CD1c-positive myeloid dendritic cell (primary cell): ENCODE measurements at regions not wholly inside any gene's neighbourhood (a gene's known extent, or its start where the extent isn't known, plus 50 kb on each side); places are given as distances from the start of the nearest gene placed in this dataset.

Experiments
- DNase-seq: peaks from one replicate; pipeline ENCODE4 v3.0.0-alpha.2; 2016; ENCODE audit errors: extremely low spot score

DNA sequence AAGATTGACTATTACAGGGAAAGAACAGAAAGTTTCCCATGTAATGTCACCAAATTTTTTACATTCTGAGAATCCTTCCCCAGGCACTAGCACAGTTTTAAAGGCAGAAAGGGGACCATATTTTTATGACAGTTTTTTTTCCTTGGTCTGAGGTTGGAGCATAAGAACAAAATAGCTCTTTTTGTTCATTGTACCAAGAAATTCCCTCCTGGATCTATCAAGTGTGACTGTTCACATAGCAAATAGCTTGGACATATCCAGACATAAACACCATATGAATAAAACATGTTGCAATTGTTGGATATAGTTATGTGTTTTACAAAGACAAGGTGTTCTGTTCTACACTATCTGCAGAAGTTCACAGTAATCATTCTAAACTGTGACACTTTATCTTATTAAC, 182.4 kb upstream of the ADGRL2 start:
- DNase-seq: no peak

DNA sequence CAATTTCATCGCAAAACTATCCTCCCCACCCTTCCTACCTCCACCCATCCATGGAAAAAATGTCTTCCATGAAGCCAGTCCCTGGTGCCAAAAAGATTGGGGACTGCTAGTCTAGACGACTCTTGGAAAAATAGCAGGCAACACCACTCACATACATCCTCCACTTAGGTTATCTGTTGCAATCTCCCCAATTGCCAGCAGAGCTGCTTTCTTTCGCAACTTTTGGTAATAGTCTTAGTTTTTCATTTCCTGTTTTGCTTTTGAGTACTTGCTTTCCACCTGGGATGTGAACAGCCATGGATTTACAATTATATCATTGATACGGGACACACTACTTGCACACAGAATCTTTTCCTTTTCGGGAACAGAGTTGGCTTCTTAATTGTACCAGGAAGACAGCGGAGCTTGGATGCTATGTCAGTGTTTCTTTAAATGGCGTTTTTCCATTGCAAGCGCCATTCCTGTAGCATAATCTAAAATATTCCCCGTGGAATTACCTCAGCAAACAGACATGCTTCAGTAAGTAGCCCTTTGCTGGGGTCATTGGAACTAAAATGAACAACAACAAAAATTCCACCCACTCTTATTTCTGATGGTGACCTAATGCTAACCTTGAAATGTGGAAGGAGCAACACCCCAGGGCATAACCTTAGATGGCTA, 183.3 kb upstream of the ADGRL2 start:
- DNase-seq: no peak

DNA sequence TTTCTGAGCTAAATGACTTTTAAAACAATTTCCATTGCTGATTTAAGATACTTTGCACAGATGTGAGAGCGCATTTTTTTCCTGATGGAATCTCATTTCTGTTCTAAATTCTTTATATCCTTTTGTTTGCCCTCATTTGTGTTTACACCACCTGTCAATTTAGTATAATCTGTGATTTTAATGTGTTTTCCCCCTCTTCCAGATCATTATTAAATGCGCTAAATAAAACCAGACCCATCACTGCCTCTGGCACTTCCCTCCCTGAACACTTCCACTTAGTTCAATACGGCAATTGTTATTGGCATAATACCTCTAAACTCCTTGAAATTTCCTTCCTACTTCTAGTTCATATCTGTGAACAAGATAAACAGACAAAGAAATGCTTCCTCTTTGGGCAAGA, 186.9 kb upstream of the ADGRL2 start:
- DNase-seq: no peak

DNA sequence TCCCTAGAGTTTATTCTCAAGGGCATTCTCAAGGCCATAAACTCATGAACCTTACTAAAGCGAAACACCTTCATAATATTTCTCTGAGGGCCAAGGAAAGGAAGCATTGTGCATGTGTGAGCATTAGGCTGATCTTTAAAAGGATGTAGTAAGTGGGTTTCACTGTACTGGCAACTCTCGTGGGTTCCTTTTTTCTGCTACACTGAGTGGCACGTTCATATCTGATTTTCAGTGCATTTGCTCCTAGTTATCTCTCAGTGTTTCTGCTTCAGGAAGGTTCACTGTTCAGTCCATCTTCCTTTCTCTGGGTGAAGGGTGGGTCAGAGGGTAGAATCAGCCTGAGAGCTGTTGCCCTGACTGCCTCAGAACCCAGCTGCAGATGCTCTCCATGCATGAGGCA, 192.8 kb upstream of the ADGRL2 start:
- no peak for DNase-seq

DNA sequence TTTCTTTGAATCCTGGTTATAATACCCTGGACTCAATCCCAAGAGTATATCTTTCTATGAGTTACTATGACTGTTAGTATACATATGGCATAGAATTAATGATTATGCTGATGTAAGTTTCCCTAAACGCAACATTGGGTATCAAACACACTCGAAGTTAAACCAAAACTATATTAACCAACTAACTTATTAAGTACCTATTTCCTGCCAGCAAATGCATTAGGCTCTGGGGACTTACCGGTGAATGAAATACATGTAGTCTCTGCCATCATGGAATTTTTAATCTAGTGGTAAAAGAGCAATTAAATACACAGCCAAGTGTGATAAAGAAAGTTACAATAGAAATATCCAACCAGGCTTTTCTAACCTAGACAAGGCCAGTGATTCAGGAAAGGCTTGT, 193.6 kb upstream of the ADGRL2 start:
- DNase-seq: no peak

DNA sequence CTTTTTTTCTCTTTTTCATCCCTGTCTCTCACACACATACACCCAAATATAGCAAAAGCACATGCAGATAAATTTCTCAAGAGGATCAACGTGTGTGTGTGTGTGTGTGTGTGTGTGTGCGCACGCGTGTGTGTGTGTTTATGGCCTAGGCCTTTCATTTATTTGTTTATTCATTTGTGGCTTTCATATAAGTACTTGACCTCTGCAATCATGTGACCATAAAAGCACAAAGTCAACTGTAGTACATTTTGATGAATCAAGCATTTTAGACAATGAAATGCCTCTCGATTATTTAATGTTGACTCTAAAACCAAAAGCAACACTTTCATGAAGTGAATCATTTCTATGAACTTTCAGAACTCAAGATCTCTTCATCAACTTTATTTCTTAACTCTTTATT, 194.1 kb upstream of the ADGRL2 start:
- no peak for DNase-seq

DNA sequence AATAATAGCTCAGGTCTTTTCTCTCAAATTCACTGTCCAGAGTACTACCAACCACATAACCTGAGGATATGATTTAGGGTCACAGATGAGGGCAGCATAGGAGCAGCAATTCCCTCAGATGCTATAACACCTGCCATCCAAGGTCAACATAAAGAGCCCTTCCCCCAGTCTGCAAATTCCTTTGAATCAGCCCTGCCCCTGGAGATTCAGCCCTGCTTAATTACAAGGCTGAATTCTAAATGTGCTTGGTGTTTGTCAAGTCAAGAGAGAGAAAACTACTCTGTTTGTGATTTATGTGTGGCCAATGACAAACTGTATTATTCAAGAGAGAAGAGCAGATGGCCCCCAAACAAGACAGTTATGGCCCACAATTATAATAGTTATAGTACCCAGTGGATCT, 195.7 kb upstream of the ADGRL2 start:
- no peak for DNase-seq

DNA sequence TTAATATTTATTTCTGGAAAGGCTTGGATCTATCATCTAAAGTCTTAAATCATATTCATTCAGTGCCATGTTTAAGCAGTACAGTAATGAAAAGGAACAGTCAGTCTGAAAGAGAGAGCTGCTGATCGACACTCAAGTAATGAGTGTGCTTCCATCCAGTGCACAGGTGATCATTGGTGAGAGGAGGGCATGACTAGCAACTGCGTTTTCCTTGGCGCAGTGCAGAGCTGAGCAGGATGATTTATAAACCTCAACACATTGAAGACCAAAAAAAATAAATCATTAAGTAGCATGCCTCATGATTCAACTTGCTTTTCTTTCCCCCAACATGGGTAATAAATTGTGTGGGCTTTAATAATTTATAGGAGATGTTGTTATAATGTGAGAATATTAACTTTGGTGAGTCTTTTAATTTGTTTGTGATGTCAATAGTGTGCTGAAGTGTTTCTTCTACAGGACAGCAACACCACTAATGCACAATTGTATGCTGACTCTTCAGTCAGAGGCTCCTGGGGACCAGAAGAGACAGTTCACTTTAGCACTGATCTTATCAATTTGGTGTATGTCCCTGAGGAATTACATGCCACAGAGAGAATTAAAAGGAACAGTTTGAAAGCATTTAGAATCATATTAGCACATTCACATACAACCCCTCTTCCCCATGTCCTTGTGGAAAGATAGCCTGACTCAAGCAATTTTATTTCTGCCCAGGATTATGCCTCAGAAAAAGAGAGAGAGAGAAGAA, 199.7 kb upstream of the ADGRL2 start:
- DNase-seq: no peak

DNA sequence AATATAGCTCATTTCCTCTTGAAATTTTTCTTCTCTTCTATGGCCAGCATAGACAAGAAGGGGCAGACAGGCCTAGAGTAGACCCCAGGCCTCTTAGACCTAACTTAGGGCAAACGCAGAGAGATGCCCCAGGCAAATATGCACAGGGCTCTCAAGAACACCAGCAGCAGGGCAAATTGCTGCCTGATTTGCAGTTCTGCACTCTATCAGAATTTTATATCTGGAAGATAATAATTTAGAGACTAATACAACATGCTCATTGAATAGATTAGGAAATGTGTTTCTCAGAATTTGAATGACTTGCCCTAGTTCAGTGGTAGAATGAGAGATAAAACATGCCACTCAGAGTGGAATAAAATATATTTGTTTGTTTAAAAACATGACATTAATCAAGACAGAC, 200.4 kb upstream of the ADGRL2 start:
- no peak for DNase-seq

DNA sequence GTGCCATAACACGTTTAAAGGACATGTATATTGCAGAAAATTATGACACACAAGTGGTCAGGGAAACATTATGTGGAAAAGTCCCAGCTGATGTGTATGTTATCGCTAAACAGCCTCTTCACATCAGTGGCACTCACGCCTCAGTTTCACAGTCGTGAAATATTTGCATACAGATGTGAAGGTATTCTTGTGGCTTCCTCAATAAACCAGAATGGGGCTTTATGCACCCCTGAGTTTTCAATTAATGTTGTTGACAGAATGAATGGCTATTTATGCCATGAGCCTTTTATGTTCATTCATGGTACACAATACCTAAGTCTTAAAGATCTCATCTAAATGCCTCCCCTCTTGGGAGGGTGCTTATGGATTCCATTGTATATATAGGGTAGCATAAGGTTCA, 202.1 kb upstream of the ADGRL2 start:
- DNase-seq: no peak

DNA sequence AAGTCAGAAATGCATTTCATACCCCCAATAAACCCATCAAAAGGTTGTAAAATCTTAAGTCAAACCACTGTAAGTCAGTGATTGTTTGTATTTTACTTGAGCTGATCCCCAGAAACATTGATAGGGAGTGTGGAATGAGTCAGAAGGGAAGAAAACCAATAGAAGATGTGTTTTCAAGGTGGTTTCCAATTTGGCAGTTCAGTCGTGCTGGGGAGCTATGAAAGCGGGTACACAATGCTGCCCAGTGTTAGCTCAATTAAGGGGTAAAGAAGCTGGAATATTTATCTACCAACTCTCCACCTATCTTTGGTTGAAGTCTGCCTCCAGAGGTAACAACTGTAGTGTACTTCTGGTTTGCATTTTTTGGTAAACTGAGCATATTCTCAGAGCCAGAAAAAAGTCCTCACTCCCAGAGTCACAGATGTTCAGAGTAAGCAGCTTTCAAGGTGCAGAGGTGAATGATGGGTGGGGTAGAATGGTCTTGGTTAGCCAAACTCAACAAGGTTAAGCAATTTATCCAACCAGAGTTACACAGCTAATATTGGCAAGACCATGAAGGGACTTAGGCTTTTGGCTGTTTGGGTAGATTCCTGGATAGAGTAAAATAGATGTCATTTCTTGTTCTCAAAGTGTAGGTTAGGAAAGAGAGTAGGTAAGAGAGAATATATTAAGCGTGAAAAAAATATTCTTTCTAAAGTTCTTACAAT, 202.9 kb upstream of the ADGRL2 start:
- no peak for DNase-seq

DNA sequence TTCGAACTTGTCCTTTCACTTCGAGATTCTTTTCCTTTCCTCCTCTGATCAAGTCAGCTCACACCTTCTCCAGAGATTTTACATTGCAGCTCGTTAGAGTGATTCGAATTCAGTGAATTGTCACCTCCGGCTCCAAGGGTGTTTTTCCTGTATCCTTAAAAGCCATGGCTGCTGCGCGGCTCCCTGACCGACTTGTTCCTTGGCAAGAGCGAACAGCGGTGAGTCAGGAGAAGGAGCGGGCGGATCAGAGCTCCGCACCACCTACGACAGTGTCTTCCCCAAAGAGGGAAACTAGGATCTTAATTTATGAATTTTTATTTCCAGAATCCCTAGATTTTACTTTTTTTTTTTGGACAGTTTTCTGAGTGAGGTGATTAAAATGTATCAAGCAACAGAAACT, 204.4 kb upstream of the ADGRL2 start:
- DNase-seq: no peak

DNA sequence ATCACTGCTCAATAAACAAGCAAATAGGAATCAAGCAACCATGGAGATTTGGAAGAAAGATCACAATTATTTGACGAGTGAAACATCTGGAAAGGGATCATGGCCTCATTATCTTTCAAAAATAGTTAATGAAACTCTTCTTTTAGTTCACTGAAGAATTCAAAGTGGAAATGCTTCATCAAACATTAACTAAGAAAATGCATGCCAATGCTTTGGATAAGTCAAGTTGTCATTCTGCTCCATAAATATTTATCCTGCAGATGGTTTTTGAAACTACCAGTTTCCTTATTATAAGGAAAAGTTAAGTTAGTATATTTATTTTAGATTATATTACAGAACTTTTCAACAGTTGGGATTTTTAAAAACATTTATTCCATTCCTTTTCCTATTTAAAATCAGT, 206.5 kb upstream of the ADGRL2 start:
- DNase-seq: no peak

DNA sequence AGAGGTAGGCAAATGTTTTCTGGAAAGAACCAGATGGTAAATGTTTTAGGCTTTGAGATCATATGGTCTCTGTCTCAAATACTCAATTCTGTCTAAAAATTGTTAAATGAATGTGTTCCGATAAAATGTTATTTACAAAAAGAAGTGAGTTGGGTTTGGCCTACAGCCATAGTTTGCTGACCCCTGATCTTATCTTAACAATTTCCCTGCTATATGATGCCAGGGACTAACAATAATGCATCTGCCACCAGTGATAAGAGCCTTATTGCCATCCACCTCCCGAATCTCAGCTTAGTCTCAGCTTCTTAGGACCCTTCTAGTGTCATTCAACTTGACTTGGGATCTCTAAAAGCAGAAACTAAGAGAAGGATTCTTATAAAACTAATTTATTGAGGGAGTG, 208.5 kb upstream of the ADGRL2 start:
- no peak for DNase-seq

DNA sequence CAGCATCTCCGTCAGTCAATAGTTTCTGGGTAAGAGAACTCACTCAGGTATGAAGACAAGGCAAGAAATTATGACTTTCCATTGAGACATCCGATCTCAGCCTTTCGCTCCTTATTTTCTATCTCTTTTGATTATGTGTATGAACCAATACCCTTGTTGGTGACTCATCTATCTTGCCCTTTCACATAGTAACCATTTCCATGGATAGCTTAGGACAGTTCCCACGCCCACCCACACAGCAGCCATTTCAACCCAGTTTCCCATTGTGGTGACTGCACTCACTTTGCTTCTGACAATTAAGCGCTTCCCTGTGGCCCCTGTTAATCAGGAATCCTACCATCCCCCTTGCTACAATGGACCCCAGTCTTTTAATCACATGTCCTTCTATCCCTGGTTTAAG, 210.6 kb upstream of the ADGRL2 start:
- no peak for DNase-seq

DNA sequence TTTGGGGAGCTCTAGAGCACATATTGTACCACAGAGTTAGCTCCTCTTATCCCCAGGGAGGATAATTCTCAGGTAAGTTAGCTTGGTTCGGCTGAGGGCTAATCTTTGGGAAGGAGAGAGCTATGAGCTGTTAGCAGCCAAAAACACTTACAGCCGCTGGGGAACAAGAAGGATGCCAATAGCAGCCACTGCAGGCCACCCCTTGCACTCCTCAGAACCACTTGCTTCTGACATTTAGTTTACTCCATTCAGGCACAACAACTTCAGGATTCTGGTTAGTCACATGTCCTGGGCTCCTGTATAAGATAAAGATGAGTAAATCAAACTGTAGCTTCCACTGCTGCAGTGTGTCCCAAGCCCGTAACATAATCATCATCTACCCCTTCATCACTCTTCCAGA, 212.6 kb upstream of the ADGRL2 start:
- DNase-seq: no peak

DNA sequence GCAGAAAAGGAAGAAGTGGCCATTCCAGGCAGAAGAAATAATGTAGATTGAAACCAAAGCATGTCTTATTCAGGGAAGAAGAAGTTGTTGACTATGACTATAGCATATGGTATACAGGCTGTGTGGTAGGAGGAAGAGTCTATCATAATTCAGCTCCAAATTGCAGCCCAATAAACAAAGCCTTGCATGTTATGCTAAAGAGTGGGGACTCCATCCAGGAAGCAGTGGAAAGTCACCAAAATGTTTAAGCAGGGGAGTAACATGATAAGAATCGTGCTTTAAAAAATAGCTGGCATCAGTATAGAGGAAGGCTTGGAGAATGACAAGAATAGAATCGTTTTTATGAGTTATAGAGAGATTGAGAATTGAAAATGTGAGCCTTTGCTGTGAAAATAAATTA, 213.3 kb upstream of the ADGRL2 start:
- no peak for DNase-seq

DNA sequence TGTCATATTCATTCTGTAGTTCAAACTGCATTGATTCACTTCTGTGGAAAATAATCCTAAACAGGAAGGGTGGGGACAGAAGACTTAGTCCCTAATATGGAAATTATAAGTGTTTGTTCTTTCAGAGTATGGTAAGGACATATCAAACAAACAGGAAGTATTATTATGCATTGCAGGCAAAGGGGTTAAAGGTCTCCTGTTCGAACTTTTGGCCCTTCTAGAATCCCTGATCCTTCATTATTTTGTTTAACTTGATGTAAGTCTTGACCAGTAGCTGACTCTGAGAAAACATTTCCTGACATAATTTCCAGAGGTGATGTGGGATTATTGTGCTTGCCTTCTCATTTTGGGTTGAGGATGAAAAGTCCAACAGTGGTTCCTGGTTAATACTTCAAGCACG, 215.4 kb upstream of the ADGRL2 start:
- DNase-seq: no peak

DNA sequence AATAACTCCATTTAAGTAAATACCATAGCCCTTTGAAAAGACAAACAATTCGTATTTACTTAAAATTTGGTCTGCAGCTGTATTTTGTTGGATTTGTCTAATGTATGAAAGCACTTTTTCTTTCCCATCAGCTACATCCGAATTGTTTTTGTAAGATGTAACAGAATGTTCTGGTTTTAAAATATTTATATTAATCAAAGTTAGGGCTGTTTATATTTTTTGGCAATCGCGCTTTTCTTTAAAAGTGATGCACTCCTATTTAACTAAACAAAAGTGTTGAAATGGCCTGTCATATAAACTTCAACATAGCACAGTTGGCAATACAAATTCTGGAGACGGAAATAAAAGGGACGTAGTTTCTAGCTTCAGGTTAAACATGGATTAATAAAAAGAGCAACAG, 216.3 kb upstream of the ADGRL2 start:
- DNase-seq: no peak

DNA sequence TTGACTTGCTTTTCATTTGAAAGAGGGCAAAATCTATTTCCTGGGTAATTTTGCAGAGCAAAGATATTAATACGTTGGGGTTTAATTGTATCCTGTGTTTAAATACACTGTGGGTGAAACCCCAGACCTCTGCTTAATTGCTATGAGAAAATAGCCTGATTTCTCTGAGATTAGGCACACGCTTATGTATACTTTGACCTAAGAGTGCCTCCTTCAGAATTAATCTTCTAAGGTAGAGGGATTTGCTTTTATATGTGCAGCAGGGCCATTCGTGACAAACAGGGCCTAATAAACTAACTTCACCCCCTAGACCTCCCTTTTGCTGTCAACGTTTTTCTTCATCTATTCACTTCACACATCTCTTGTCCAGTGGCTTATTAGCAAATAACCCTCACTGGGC, 216.9 kb upstream of the ADGRL2 start:
- no peak for DNase-seq

DNA sequence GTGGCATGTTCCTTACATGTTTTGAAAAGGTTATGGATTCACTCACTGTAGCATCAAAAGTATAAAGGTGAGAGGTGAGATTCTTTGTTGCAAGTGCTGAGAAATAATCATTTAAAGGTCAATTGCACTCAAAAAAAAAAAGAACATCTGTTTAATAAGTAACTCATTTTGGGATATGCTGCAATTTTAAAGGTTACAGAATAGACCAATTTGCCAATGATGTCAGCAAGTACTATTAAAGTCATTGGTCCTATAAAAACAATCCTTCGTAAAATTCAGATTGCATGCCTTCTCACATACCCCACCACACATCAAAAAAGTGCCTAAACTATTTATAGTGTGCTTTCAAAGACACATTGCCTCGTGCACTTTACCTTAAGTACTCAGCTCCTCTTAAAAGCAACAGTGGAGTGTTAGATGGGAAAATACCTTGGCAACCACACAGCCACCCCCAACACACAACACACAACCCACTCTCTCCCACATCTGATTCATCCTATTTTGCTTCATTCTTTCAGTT, 218.2 kb upstream of the ADGRL2 start:
- no peak for DNase-seq

DNA sequence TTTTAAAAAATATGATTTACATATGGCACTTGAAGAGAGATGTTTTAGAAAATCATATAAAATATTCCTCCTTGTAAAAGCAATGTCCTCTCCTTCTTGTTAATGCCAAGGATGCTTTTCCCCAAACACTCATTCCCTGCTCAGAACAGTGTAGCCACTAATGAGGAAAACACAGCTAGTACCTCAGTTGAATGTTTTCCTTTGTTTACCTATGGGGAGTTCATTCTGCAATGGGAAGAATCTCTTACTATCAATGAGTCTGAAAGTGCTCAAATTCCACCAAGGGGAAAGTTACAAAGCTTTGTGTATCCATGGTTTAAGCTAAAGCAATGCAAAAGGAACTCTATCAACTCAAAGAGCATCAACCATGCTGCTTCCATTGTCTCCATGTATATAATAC, 221.9 kb upstream of the ADGRL2 start:
- no peak for DNase-seq
